T-helper 17 cell (primary cell): ENCODE measurements at regions not wholly inside any gene's neighbourhood (a gene's known extent, or its start where the extent isn't known, plus 50 kb on each side); places are given as distances from the start of the nearest gene placed in this dataset.

ENCODE experiments used
- ATAC-seq: fragments of 150-1000 bp; cut with Tn5 transposase; 2 replicates; pipeline ENCODE4 v1.10.0; 2021; ENCODE audit warnings: mild to moderate bottlenecking, moderate library complexity
- DNase-seq, 3 donors: peaks; one replicate each; pipeline versions ENCODE4 v3.0.0 to v3.0.0-alpha.2; 2020 to 2021
- H3K9me3 ChIP-seq: one replicate; pipeline ENCODE4 v1.7.0; 2013; ENCODE audit warnings: low read length, mild to moderate bottlenecking; ENCODE audit not compliant: control insufficient read depth, poor library complexity, severe bottlenecking
- H3K27ac Mint-ChIP-seq: one replicate; pipeline ENCODE4 v1.8.0; 2022; ENCODE audit warnings: mild to moderate bottlenecking, moderate library complexity, mixed read lengths
- H3K27me3 Mint-ChIP-seq: one replicate; pipeline ENCODE4 v1.8.0; 2022; ENCODE audit warnings: mixed read lengths
- H3K36me3 Mint-ChIP-seq: one replicate; pipeline ENCODE4 v1.8.0; 2022; ENCODE audit warnings: low read depth, mixed read lengths
- H3K4me1 Mint-ChIP-seq: one replicate; pipeline ENCODE4 v1.8.0; 2022; ENCODE audit warnings: mild to moderate bottlenecking, mixed read lengths
- H3K4me3 Mint-ChIP-seq: one replicate; pipeline ENCODE4 v1.8.0; 2022; ENCODE audit warnings: mild to moderate bottlenecking, moderate library complexity, mixed read lengths

- H3K27ac Mint-ChIP-seq, result no peak overlapping the region
- H3K9me3 ChIP-seq, result no peaks in the 10 kb centered on the region
- ATAC-seq, result no peak
- no peaks in the 10 kb centered on the region for H3K36me3 Mint-ChIP-seq
- no peak overlapping the region for H3K4me3 Mint-ChIP-seq
- no peaks in the 10 kb centered on the region for H3K27me3 Mint-ChIP-seq
- no peak for DNase-seq
- H3K4me1 Mint-ChIP-seq, result no peaks in the 10 kb centered on the region
Observed at GRCh38 chr20:11192106-11192505, 518.3 kb upstream of the JAG1 start.

- H3K9me3 ChIP-seq, result no peaks in the 10 kb centered on the region
- no peak for ATAC-seq
- H3K4me3 Mint-ChIP-seq, result no peak overlapping the region
- H3K36me3 Mint-ChIP-seq, result no peaks in the 10 kb centered on the region
- no peak for DNase-seq
- no peak overlapping the region for H3K27ac Mint-ChIP-seq
- no peaks in the 10 kb centered on the region for H3K27me3 Mint-ChIP-seq
- H3K4me1 Mint-ChIP-seq, result no peaks in the 10 kb centered on the region
Observed at GRCh38 chr20:11193241-11193640, 519.4 kb upstream of the JAG1 start.

GRCh38 chr20:11195169-11195568 is 521.4 kb upstream of the JAG1 start:
- H3K27ac Mint-ChIP-seq, result no peak overlapping the region
- no peaks in the 10 kb centered on the region for H3K4me1 Mint-ChIP-seq
- H3K36me3 Mint-ChIP-seq, result no peaks in the 10 kb centered on the region
- peaks cover 10% of the 10 kb centered on the region for H3K27me3 Mint-ChIP-seq
- no peak for DNase-seq
- no peak for ATAC-seq
- no peak overlapping the region for H3K4me3 Mint-ChIP-seq
- no peaks in the 10 kb centered on the region for H3K9me3 ChIP-seq

GRCh38 chr20:11195899-11196558 is 522.2 kb upstream of the JAG1 start:
- Mint-ChIP-seq H3K4me3 (no peak overlapping the region), H3K27me3 (peaks cover 10% of the 10 kb centered on the region), H3K27ac (no peak overlapping the region), H3K36me3 (no peaks in the 10 kb centered on the region), H3K4me1 (no peaks in the 10 kb centered on the region)
- DNase-seq (no peak), ATAC-seq (no peak)
- no peaks in the 10 kb centered on the region for H3K9me3 ChIP-seq

GRCh38 chr20:11197851-11198250 is 524.1 kb upstream of the JAG1 start:
- no peak overlapping the region for H3K27ac Mint-ChIP-seq

GRCh38 chr20:11200423-11200822 is 526.6 kb upstream of the JAG1 start:
- no peak overlapping the region for H3K4me3 Mint-ChIP-seq
- no peak overlapping the region for H3K27ac Mint-ChIP-seq
- no peaks in the 10 kb centered on the region for H3K36me3 Mint-ChIP-seq
- no peak for DNase-seq
- H3K4me1 Mint-ChIP-seq, result no peaks in the 10 kb centered on the region
- H3K27me3 Mint-ChIP-seq, result peaks cover 10% of the 10 kb centered on the region
- no peaks in the 10 kb centered on the region for H3K9me3 ChIP-seq
- no peak for ATAC-seq

More at GRCh38 chr20:11197851-11198250, 524.1 kb upstream of the JAG1 start:
- H3K36me3 Mint-ChIP-seq, result no peaks in the 10 kb centered on the region
- H3K4me3 Mint-ChIP-seq, result no peak overlapping the region
- H3K27me3 Mint-ChIP-seq, result peaks cover 10% of the 10 kb centered on the region
- ATAC-seq (no peak), DNase-seq (no peak)
- no peaks in the 10 kb centered on the region for H3K4me1 Mint-ChIP-seq
- no peaks in the 10 kb centered on the region for H3K9me3 ChIP-seq

- DNase-seq (no peak), ATAC-seq (peak; percentile 50)
- no peak overlapping the region for H3K27ac Mint-ChIP-seq
- H3K9me3 ChIP-seq, result no peaks in the 10 kb centered on the region
- no peak overlapping the region for H3K4me3 Mint-ChIP-seq
- no peaks in the 10 kb centered on the region for H3K4me1 Mint-ChIP-seq
- no peaks in the 10 kb centered on the region for H3K36me3 Mint-ChIP-seq
- H3K27me3 Mint-ChIP-seq, result peaks cover 5% of the 10 kb centered on the region
Observed at GRCh38 chr20:11204926-11205768, 531.3 kb upstream of the JAG1 start.

GRCh38 chr20:11205769-11206362 is 532.1 kb upstream of the JAG1 start:
- Mint-ChIP-seq H3K4me3 (no peak overlapping the region), H3K36me3 (no peaks in the 10 kb centered on the region), H3K4me1 (no peaks in the 10 kb centered on the region), H3K27ac (no peak overlapping the region), H3K27me3 (peaks cover 6% of the 10 kb centered on the region)
- no peaks in the 10 kb centered on the region for H3K9me3 ChIP-seq
- ATAC-seq (no peak), DNase-seq (no peak)

GRCh38 chr20:11207749-11208502 is 534.1 kb upstream of the JAG1 start:
- no peak overlapping the region for H3K27ac Mint-ChIP-seq
- H3K36me3 Mint-ChIP-seq, result no peaks in the 10 kb centered on the region
- peaks cover 13% of the 10 kb centered on the region for H3K27me3 Mint-ChIP-seq
- H3K4me3 Mint-ChIP-seq, result no peak overlapping the region
- H3K9me3 ChIP-seq, result no peaks in the 10 kb centered on the region
- DNase-seq (no peak), ATAC-seq (no peak)
- no peaks in the 10 kb centered on the region for H3K4me1 Mint-ChIP-seq

- peaks cover 13% of the 10 kb centered on the region for H3K27me3 Mint-ChIP-seq
- H3K4me3 Mint-ChIP-seq, result no peak overlapping the region
- no peak for DNase-seq
- H3K27ac Mint-ChIP-seq, result no peak overlapping the region
- no peaks in the 10 kb centered on the region for H3K36me3 Mint-ChIP-seq
- ATAC-seq, result no peak
- H3K4me1 Mint-ChIP-seq, result no peaks in the 10 kb centered on the region
- H3K9me3 ChIP-seq, result no peaks in the 10 kb centered on the region
Observed at GRCh38 chr20:11210611-11211010, 536.8 kb upstream of the JAG1 start.

- H3K9me3 ChIP-seq, result no peaks in the 10 kb centered on the region
- Mint-ChIP-seq H3K4me1 (no peaks in the 10 kb centered on the region), H3K4me3 (no peak overlapping the region), H3K36me3 (no peaks in the 10 kb centered on the region), H3K27me3 (peaks cover 13% of the 10 kb centered on the region), H3K27ac (no peak overlapping the region)
- ATAC-seq (no peak), DNase-seq (no peak)
Observed at GRCh38 chr20:11212272-11212671, 538.5 kb upstream of the JAG1 start.

- Mint-ChIP-seq H3K27ac (no peak overlapping the region), H3K4me3 (no peak overlapping the region), H3K4me1 (no peaks in the 10 kb centered on the region), H3K36me3 (no peaks in the 10 kb centered on the region), H3K27me3 (peaks cover 13% of the 10 kb centered on the region)
- H3K9me3 ChIP-seq, result no peaks in the 10 kb centered on the region
- DNase-seq (no peak), ATAC-seq (no peak)
Observed at GRCh38 chr20:11212902-11213301, 539.1 kb upstream of the JAG1 start.

- no peaks in the 10 kb centered on the region for H3K4me1 Mint-ChIP-seq
- no peaks in the 10 kb centered on the region for H3K9me3 ChIP-seq
- ATAC-seq (no peak), DNase-seq (no peak)
- no peaks in the 10 kb centered on the region for H3K36me3 Mint-ChIP-seq
- H3K4me3 Mint-ChIP-seq, result no peak overlapping the region
- no peak overlapping the region for H3K27ac Mint-ChIP-seq
- peaks cover 13% of the 10 kb centered on the region for H3K27me3 Mint-ChIP-seq
Observed at GRCh38 chr20:11214256-11214840, 540.5 kb upstream of the JAG1 start.
